Peyer's patch (tissue), 4 donors: ENCODE measurements at regions not wholly inside any gene's neighbourhood (a gene's known extent, or its start where the extent isn't known, plus 50 kb on each side); places are given as distances from the start of the nearest gene placed in this dataset.

ENCODE experiments used
- DNase-seq, 3 donors: peaks; one replicate each; pipeline ENCODE4 v3.0.0-alpha.2; 2017 to 2019
- H3K27ac ChIP-seq, 4 donors: fragments of 200-600 bp; sonication (generic); one replicate each; pipeline ENCODE4 v1.5.1; 2016 to 2019
- H3K27me3 ChIP-seq, 2 donors: fragments of 200-600 bp; sonication (generic); one replicate each; pipeline ENCODE4 v1.5.1; 2019
- H3K36me3 ChIP-seq, 3 donors: fragments of 200-600 bp; sonication (generic); one replicate each; pipeline ENCODE4 v1.5.1; 2016 to 2019
- H3K4me1 ChIP-seq, 4 donors: fragments of 200-600 bp; sonication (generic); one replicate each; pipeline ENCODE4 v1.5.1; 2016 to 2019
- H3K4me3 ChIP-seq, 4 donors: fragments of 200-600 bp; sonication (generic); 1 replicate in 3 of 4; 2 replicates in 1 of 4; pipeline ENCODE4 v1.5.1; 2016 to 2019; ENCODE audit warnings: mild to moderate bottlenecking in 1 of 4
- H3K9me3 ChIP-seq, 4 donors: fragments of 200-600 bp; sonication (generic); one replicate each; pipeline ENCODE4 v1.5.1; 2016 to 2019; ENCODE audit warnings: mild to moderate bottlenecking in 1 of 4
- POLR2A ChIP-seq, 2 donors: fragments of 450-650 bp; IDR thresholded peaks; one replicate each; pipeline ENCODE4 v1.5.1; 2017; ENCODE audit warnings: antibody characterized with exemption in 2 of 2, mild to moderate bottlenecking in 2 of 2, moderate library complexity in 2 of 2
- TF ChIP-seq, protein P1 (sequence below), 6 experiments: fragments of 450-650 bp in 4 of 6; fragments of 200-600 bp in 2 of 6; sonication (generic) in 1 of 6; IDR thresholded peaks; one replicate each; pipeline ENCODE4 v1.5.1; 2017 to 2019; ENCODE audit warnings: antibody characterized with exemption in 6 of 6, mild to moderate bottlenecking in 3 of 6, moderate library complexity in 1 of 6

DNA sequence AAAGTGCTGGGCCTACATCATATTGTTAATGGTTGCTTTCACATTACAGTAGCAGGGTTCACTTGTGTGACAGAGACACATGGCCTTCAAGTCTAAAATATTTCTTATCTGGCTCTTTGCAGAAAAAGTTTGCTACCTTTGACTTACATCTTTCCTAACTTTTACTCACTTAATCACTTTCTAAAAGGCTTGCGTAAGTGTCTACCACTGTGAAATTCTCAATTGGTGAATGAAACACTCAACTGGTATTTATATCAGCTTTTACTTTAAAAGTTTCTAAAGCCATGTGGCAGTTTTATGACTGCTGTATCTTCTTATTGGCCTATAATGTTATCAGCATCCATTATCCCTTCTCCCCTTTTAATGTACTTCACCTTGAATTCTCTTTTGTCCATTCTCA is 554.5 kb downstream of the ZIC1 start:
- Histone ChIP-seq H3K36me3 (no peaks in the 10 kb centered on the region), H3K9me3 (no peaks in the 10 kb centered on the region), H3K4me1 (no peaks in the 10 kb centered on the region), H3K27me3 (no peaks in the 10 kb centered on the region), H3K27ac (no peak overlapping the region), H3K4me3 (no peak overlapping the region)
- DNase-seq, result no peak
- TF ChIP-seq, protein P1, sequence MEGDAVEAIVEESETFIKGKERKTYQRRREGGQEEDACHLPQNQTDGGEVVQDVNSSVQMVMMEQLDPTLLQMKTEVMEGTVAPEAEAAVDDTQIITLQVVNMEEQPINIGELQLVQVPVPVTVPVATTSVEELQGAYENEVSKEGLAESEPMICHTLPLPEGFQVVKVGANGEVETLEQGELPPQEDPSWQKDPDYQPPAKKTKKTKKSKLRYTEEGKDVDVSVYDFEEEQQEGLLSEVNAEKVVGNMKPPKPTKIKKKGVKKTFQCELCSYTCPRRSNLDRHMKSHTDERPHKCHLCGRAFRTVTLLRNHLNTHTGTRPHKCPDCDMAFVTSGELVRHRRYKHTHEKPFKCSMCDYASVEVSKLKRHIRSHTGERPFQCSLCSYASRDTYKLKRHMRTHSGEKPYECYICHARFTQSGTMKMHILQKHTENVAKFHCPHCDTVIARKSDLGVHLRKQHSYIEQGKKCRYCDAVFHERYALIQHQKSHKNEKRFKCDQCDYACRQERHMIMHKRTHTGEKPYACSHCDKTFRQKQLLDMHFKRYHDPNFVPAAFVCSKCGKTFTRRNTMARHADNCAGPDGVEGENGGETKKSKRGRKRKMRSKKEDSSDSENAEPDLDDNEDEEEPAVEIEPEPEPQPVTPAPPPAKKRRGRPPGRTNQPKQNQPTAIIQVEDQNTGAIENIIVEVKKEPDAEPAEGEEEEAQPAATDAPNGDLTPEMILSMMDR (IDR thresholded peaks at IDR 0.05), result no peak
- no peak for TF ChIP-seq POLR2A (IDR thresholded peaks at IDR 0.05)

DNA sequence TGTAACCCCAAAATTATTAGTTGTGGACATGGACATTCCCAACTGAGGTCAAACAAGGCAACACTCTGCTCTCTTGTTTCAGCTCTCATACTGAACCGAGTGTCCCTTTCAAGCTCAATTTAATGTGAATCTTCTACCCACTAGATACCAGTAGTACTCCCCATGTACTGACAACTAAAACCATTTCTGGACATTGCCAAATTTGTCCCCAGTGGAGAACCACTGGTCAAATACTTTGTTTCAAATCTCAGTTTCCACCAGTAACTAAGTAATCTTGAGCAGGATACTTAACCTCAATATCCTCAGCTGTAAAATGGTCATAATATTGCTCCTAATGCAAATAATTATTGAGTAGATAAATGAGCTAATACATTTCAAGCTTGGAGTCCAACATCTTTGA is 566.0 kb downstream of the ZIC1 start:
- Histone ChIP-seq H3K27ac (no peak overlapping the region), H3K9me3 (no peaks in the 10 kb centered on the region), H3K4me3 (no peak overlapping the region), H3K4me1 (no peaks in the 10 kb centered on the region), H3K27me3 (no peaks in the 10 kb centered on the region), H3K36me3 (no peaks in the 10 kb centered on the region)
- TF ChIP-seq, protein P1 (IDR thresholded peaks at IDR 0.05), result no peak
- TF ChIP-seq POLR2A (IDR thresholded peaks at IDR 0.05), result no peak
- no peak for DNase-seq

DNA sequence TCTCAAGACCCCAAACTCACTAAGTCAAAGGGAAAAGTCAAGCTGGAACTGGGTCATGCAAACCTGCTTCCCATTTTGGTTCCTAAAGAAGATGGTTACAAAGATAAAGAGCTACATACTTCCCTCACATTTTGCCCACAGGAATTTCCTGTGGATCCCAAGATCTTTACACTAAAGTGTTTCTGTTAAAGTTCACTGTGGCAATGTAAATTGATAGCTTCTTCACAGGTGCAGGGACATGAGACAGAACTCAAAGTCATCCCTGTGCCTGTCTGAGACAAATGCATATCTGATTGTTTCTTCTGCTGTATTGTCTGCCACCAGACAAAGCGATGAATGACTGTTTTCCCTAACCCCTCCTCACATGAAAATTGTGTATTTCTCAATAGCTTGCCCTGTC is 567.8 kb downstream of the ZIC1 start:
- H3K4me3 ChIP-seq, result no peak overlapping the region
- no peaks in the 10 kb centered on the region for H3K27me3 ChIP-seq
- no peaks in the 10 kb centered on the region for H3K9me3 ChIP-seq
- H3K36me3 ChIP-seq, result no peaks in the 10 kb centered on the region
- TF ChIP-seq POLR2A (IDR thresholded peaks at IDR 0.05), result no peak
- TF ChIP-seq, protein P1 (IDR thresholded peaks at IDR 0.05), result no peak
- DNase-seq, result no peak
- no peak overlapping the region for H3K27ac ChIP-seq
- no peaks in the 10 kb centered on the region for H3K4me1 ChIP-seq

DNA sequence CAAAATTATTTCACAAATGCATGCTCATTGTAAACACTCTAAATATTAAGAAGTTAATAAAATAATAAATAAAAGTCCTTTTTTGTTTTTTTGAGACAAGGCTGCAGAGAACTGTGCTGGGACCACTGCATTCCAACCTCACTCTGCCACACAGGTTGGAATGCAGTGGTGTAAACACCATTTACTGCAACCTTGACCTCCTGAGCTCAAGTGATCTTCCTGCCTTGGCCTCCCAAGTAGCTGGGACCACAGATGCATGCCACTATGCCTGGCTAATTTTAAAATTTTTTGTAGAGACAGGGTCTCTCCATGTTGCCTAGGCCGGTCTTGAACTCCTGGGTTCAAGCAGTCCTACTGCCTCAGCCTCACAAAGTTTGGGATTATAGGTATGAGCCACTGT is 578.4 kb downstream of the ZIC1 start:
- H3K27me3 ChIP-seq, result no peaks in the 10 kb centered on the region
- no peak for TF ChIP-seq POLR2A (IDR thresholded peaks at IDR 0.05)
- TF ChIP-seq, protein P1 (IDR thresholded peaks at IDR 0.05), result no peak
- no peaks in the 10 kb centered on the region for H3K36me3 ChIP-seq
- H3K4me1 ChIP-seq, result no peaks in the 10 kb centered on the region
- DNase-seq, result no peak
- no peaks in the 10 kb centered on the region for H3K9me3 ChIP-seq
- no peak overlapping the region for H3K4me3 ChIP-seq
- H3K27ac ChIP-seq, result no peak overlapping the region

DNA sequence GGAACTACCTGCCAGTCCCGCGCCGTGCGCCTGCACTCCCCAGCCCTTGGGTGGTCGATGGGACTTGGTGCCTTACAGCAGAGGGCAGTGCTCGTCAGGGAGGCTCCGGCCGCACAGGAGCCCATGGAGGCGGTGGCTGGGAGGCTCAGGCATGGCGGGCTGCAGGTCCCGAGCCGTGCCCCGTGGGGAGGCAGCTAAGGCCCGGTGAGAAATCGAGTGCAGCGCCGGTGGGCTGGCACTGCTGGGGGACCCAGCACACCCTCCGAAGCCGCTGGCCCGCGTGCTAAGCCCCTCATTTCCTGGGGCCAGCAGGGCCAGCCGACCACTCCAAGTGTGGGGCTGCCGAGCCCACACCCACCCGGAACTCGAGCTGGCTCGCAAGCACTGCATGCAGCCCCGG is 580.2 kb downstream of the ZIC1 start:
- Histone ChIP-seq H3K36me3 (no peaks in the 10 kb centered on the region), H3K27ac (no peak overlapping the region), H3K9me3 (no peaks in the 10 kb centered on the region), H3K4me1 (no peaks in the 10 kb centered on the region), H3K27me3 (no peaks in the 10 kb centered on the region), H3K4me3 (no peak overlapping the region)
- TF ChIP-seq, protein P1 (IDR thresholded peaks at IDR 0.05), result no peak
- TF ChIP-seq POLR2A (IDR thresholded peaks at IDR 0.05), result no peak
- DNase-seq, result no peak

DNA sequence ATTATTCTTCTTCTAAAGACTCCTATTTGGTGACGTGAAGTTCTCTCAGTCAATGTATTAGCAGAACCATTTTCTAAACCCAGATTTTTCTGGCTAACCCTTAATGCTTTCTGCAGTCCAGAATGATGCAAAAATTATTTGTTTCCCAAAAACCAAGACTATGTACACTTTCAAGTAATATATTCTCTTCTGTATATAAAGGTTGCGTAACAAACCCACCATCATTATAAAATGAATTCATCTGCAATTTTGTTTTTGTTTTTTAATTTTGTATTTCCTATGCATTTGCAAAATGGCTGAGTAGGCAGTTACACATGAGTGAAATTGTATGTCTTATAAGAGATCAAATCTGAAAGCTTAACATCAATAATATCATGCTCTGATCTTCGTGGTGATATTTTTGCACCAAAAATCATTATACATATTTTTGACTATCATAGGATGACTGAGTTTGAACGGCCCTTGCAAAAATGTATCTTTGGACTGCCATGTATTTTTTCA is 593.6 kb downstream of the ZIC1 start:
- no peaks in the 10 kb centered on the region for H3K36me3 ChIP-seq
- TF ChIP-seq POLR2A (IDR thresholded peaks at IDR 0.05), result no peak
- no peaks in the 10 kb centered on the region for H3K27me3 ChIP-seq
- H3K4me3 ChIP-seq, result no peak overlapping the region
- H3K9me3 ChIP-seq, result no peaks in the 10 kb centered on the region
- no peaks in the 10 kb centered on the region for H3K4me1 ChIP-seq
- DNase-seq, result no peak
- no peak overlapping the region for H3K27ac ChIP-seq
